ENCODE measurements at regions not wholly inside any gene's neighbourhood (a gene's known extent, or its start where the extent isn't known, plus 50 kb on each side); places are given as distances from the start of the nearest gene placed in this dataset.
"Not testable (repeated sequence)": the region's sequence is repeated elsewhere in the genome, so short reads cannot be mapped to it uniquely, and the experiment has no call there.

DNA sequence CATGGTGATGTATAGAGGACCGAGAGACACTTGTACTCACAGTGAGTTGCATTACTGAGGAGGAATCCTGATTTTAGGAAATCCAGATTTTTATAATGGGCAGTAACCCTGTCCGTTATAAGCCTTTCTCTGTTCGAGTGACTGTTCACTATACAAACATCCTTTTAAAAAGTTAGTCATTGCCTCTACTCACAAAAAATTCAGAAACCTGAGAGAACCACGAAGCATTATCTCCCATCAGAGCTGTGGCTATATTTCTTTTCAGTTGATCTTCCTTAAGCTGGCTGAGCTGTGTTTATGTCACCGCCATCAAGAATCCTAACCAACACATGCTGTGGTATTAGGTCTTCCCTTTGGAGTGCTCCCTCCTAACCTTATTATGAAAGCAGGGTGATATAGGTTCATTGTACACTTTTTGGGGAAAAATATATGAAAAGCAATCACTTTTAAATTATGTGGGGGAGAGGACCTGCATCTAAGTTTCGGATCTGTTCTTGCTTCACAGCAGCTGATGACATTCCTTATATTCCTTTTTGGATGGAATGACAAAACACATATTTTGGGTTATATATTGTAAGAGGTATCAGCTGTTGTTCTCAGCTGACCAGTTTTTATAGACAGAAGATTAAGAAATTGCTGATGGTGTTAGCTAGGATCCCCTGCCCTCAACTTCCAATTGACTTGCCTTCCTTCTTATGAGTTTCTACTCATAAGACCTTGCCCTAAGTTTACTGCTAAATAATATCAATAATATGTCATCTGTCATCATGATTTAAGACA is 465.9 kb upstream of the RASGRP1 start:
- TF ChIP-seq, protein P1, sequence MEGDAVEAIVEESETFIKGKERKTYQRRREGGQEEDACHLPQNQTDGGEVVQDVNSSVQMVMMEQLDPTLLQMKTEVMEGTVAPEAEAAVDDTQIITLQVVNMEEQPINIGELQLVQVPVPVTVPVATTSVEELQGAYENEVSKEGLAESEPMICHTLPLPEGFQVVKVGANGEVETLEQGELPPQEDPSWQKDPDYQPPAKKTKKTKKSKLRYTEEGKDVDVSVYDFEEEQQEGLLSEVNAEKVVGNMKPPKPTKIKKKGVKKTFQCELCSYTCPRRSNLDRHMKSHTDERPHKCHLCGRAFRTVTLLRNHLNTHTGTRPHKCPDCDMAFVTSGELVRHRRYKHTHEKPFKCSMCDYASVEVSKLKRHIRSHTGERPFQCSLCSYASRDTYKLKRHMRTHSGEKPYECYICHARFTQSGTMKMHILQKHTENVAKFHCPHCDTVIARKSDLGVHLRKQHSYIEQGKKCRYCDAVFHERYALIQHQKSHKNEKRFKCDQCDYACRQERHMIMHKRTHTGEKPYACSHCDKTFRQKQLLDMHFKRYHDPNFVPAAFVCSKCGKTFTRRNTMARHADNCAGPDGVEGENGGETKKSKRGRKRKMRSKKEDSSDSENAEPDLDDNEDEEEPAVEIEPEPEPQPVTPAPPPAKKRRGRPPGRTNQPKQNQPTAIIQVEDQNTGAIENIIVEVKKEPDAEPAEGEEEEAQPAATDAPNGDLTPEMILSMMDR (IDR thresholded peaks at IDR 0.05; ENCODE audit: control insufficient read depth, insufficient read depth, low read depth, low read length, missing control alignments): no peak
- no peak overlapping the region for H3K4me3 ChIP-seq (ENCODE audit: control insufficient read depth, low read depth, low read length)
- DNase-seq (ENCODE audit: low read depth): no peak

DNA sequence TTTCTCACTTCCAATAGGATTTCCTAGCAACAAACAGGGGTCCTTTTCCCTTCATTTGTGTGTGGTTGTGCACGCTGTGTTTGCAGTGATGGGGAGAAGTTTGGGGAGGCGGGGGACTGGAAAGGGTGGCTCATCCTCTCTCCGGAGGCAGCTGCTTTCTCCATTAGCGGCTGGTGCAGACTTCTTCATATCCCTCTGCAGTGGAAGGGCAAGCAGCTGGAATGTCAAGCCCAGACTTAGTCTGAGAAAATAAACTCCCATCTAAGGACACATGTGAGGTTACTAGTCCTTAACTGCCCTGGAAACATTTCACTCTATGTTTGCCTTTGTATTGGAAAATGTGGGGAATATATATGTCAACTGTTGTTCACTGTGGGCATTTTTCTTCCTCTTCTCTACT is 467.0 kb upstream of the RASGRP1 start:
- no peak for DNase-seq (ENCODE audit: low read depth)
- H3K4me3 ChIP-seq (ENCODE audit: control insufficient read depth, low read depth, low read length): no peak overlapping the region
- TF ChIP-seq, protein P1 (IDR thresholded peaks at IDR 0.05; ENCODE audit: control insufficient read depth, insufficient read depth, low read depth, low read length, missing control alignments): no peak

DNA sequence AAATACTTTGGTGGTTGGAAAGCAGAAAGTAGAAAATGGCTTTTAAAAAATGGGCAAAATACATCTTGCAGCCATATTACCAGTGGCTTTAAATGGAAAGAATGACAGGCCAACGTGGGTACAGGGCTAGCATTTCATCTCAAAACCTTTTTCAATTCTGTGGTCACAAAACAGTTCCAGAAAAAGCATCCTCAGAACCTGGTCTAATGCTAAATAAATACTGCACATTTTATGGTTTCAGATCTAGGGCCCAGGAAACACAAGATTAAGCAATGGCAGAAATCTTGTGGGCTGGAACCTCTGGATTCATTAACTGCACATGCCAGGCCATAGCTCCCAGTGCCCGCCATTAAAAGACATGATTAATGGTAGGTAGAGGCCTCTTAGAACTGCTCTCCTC is 470.2 kb upstream of the RASGRP1 start:
- no peak for DNase-seq (ENCODE audit: low read depth)
- H3K4me3 ChIP-seq (ENCODE audit: control insufficient read depth, low read depth, low read length): no peak overlapping the region
- TF ChIP-seq, protein P1 (IDR thresholded peaks at IDR 0.05; ENCODE audit: control insufficient read depth, insufficient read depth, low read depth, low read length, missing control alignments): no peak

DNA sequence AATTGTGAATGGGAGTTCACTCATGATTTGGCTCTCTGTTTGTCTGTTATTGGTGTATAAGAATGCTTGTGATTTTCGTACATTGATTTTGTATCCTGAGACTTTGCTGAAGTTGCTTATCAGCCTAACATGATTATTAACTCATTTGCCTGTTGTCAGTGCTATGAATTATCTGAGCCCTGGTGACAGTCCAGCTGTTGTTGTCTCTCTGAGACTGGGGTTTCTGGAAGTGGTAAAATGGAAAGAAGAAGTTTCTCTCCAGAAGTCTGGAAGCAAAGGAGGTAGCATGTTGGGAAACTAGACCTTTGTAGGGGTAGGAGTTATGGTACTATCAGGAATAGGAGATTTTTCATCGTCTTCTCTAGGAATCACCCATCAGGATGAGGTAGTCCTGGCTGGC is 473.0 kb upstream of the RASGRP1 start:
- not testable (repeated sequence) for H3K4me3 ChIP-seq (ENCODE audit: control insufficient read depth, low read depth, low read length); DNase-seq (ENCODE audit: low read depth)

DNA sequence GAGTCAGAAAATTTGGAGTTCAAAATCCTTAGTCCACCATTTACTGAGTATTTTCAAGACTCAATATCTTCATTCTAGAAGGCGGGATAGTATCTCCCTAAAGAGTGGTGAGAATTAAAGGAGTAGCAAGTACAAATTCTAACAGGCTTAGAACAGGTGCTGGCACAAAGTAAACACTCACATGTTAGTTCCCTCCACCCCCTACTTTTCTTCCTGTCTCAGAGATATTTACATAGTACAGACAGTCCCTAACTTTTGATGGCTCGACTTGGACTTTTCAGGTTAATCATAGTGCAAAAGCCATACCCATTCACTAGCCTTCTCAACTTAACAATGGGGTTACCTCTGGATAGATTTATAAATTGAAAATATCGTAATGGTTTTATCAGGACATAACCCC is 476.2 kb upstream of the RASGRP1 start:
- no peak for DNase-seq (ENCODE audit: low read depth)
- TF ChIP-seq, protein P1 (IDR thresholded peaks at IDR 0.05; ENCODE audit: control insufficient read depth, insufficient read depth, low read depth, low read length, missing control alignments): no peak
- no peak overlapping the region for H3K4me3 ChIP-seq (ENCODE audit: control insufficient read depth, low read depth, low read length)

DNA sequence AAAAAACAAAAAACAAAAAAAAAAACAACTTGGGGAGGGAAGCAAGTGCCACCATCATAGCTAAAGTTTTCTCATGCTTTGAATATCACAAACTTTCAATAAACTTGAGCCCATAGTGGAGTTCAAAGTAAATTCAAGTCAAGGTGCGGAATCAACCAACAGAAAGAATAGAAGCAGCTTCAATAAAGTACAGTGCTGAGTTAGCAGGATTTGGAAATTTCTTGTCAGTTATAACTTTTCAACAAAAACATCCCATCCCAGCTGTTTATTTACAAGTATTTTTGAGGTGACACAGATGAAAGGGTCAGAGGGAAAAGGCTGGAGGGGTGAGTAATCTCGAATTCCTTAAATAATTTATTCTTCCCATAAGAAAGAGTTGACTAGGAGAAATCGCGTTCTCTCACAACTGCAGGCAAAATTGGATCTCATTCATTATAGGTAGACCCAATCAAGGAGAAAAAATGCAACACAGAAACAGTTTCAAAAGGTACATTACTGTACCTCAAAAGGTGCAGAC is 477.4 kb upstream of the RASGRP1 start:
- no peak for DNase-seq (ENCODE audit: low read depth)

More for the DNA sequence above, 477.4 kb upstream of the RASGRP1 start:
- TF ChIP-seq, protein P1 (IDR thresholded peaks at IDR 0.05; ENCODE audit: control insufficient read depth, insufficient read depth, low read depth, low read length, missing control alignments): no peak
- H3K4me3 ChIP-seq (ENCODE audit: control insufficient read depth, low read depth, low read length): no peak overlapping the region

Measured in AG09309 (cell line).